Panc1 (cell line): ENCODE measurements at regions not wholly inside any gene's neighbourhood (a gene's known extent, or its start where the extent isn't known, plus 50 kb on each side); places are given as distances from the start of the nearest gene placed in this dataset.

Source experiments
- CTCF ChIP-seq: fragments of 450-650 bp; IDR thresholded peaks from 2 replicates; pipeline ENCODE4 v1.5.1; 2017; ENCODE audit warnings: mild to moderate bottlenecking
- POLR2AphosphoS5 ChIP-seq: IDR thresholded peaks from 2 replicates; pipeline ENCODE4 v1.6.1; 2012; ENCODE audit warnings: mild to moderate bottlenecking, low read depth, low read length, moderate library complexity
- TCF7L2 ChIP-seq: IDR thresholded peaks from 2 replicates; pipeline ENCODE4 v1.6.1; 2011; ENCODE audit warnings: mild to moderate bottlenecking, low read depth, low read length, inconsistent platforms

DNA sequence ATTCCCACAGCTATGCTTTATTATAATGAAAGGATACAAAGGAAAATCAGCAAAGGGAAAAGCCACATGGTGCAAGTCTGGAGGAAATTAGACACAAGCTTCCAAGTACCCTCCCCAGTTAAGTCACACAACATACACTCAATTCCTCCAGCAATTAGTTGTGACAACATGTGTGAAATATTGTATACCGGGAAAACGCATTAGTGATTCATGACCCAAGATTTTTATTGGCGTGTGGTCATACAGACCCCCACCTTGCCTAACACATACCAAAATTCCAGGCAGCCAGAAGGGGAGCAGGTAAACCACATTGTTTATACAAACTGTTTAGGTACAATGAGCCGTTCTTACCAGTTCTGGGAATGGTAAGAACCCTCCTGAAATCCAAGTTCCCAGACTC lies 160.6 kb downstream of the CYB561 start:
- TF ChIP-seq CTCF: no peak
- TF ChIP-seq POLR2AphosphoS5: no peak
- no peak for TF ChIP-seq TCF7L2
